GM18498 (cell line): ENCODE measurements at regions not wholly inside any gene's neighbourhood (a gene's known extent, or its start where the extent isn't known, plus 50 kb on each side); places are given as distances from the start of the nearest gene placed in this dataset.

Source experiments
- ATAC-seq: cut with Tn5 transposase; IDR thresholded peaks from one replicate; pipeline ENCODE4 v1.9.1; 2021; ENCODE audit warnings: mild to moderate bottlenecking, moderate library complexity; ENCODE audit not compliant: unreplicated experiment

- no peak for ATAC-seq
Observed at GRCh38 chr2:118300832-118301231, 212.6 kb downstream of the INSIG2 start.

- no peak for ATAC-seq
Observed at GRCh38 chr2:118296663-118297062, 208.4 kb downstream of the INSIG2 start.

GRCh38 chr2:118295592-118296390, 207.5 kb downstream of the INSIG2 start:
- ATAC-seq, result no peak

- no peak for ATAC-seq
Observed at GRCh38 chr2:118294063-118294462, 205.8 kb downstream of the INSIG2 start.

GRCh38 chr2:118292991-118293390, 204.7 kb downstream of the INSIG2 start:
- no peak for ATAC-seq

GRCh38 chr2:118291251-118291880, 203.1 kb downstream of the INSIG2 start:
- ATAC-seq, result no peak

- no peak for ATAC-seq
Observed at GRCh38 chr2:118290411-118291250, 202.4 kb downstream of the INSIG2 start.

GRCh38 chr2:118279005-118279404, 190.7 kb downstream of the INSIG2 start:
- no peak for ATAC-seq

GRCh38 chr2:118278046-118278445, 189.8 kb downstream of the INSIG2 start:
- no peak for ATAC-seq

GRCh38 chr2:118274841-118275510, 186.7 kb downstream of the INSIG2 start:
- no peak for ATAC-seq

GRCh38 chr2:118272391-118272790, 184.1 kb downstream of the INSIG2 start:
- ATAC-seq, result no peak

GRCh38 chr2:118269408-118270051, 181.3 kb downstream of the INSIG2 start:
- no peak for ATAC-seq

GRCh38 chr2:118268268-118268667, 180.0 kb downstream of the INSIG2 start:
- no peak for ATAC-seq

GRCh38 chr2:118265873-118266455, 177.7 kb downstream of the INSIG2 start:
- no peak for ATAC-seq

GRCh38 chr2:118264232-118264990, 176.1 kb downstream of the INSIG2 start:
- no peak for ATAC-seq

- ATAC-seq, result no peak
Observed at GRCh38 chr2:118257696-118258095, 169.4 kb downstream of the INSIG2 start.

- no peak for ATAC-seq
Observed at GRCh38 chr2:118255771-118256372, 167.6 kb downstream of the INSIG2 start.

- ATAC-seq, result no peak
Observed at GRCh38 chr2:118255301-118255700, 167.0 kb downstream of the INSIG2 start.

GRCh38 chr2:118254116-118254515, 165.8 kb downstream of the INSIG2 start:
- ATAC-seq, result no peak
